ENCODE measurements at regions not wholly inside any gene's neighbourhood (a gene's known extent, or its start where the extent isn't known, plus 50 kb on each side); places are given as distances from the start of the nearest gene placed in this dataset.
"Not testable (repeated sequence)": the region's sequence is repeated elsewhere in the genome, so short reads cannot be mapped to it uniquely, and the experiment has no call there.

- DNase-seq (no peak), ATAC-seq (no peak)
- intact Hi-C loops (cut with micrococcal nuclease) = no loop called here
These were observed 359.2 kb downstream of the RRAGC start for GRCh38 chr1:38500352-38500751.

- ATAC-seq = no peak
- no peak for DNase-seq
- intact Hi-C loops (cut with micrococcal nuclease) = no loop called here
These were observed 360.9 kb downstream of the RRAGC start for GRCh38 chr1:38498686-38499085.

GRCh38 chr1:38497921-38498656, 361.5 kb downstream of the RRAGC start:
- ATAC-seq (no peak), DNase-seq (no peak)
- intact Hi-C loops (cut with micrococcal nuclease) = no loop called here

- DNase-seq; intact Hi-C loops (cut with micrococcal nuclease); ATAC-seq: not testable (repeated sequence)
These were observed 366.3 kb downstream of the RRAGC start for GRCh38 chr1:38493306-38493705.

GRCh38 chr1:38489844-38490270, 369.7 kb downstream of the RRAGC start:
- ATAC-seq (no peak), DNase-seq (no peak)
- intact Hi-C loops (cut with micrococcal nuclease) = no loop called here

- ATAC-seq (no peak), DNase-seq (no peak)
- intact Hi-C loops (cut with micrococcal nuclease) = no loop called here
These were observed 371.2 kb downstream of the RRAGC start for GRCh38 chr1:38488162-38488898.

- intact Hi-C loops (cut with micrococcal nuclease) = no loop called here
- ATAC-seq (no peak), DNase-seq (no peak)
These were observed 372.2 kb downstream of the RRAGC start for GRCh38 chr1:38487396-38487795.

- intact Hi-C loops (cut with micrococcal nuclease) = no loop called here
- ATAC-seq (no peak), DNase-seq (no peak)
These were observed 373.5 kb downstream of the RRAGC start for GRCh38 chr1:38486085-38486484.

- intact Hi-C loops (cut with micrococcal nuclease) = no loop called here
- no peak for DNase-seq
- ATAC-seq = no peak
These were observed 377.4 kb downstream of the RRAGC start for GRCh38 chr1:38481871-38482826.

GRCh38 chr1:38479662-38480061, 379.9 kb downstream of the RRAGC start:
- DNase-seq; intact Hi-C loops (cut with micrococcal nuclease); ATAC-seq: not testable (repeated sequence)

- DNase-seq = no peak
These were observed 381.8 kb downstream of the RRAGC start for GRCh38 chr1:38477811-38478210.

GRCh38 chr1:38476850-38477178, 382.8 kb downstream of the RRAGC start:
- DNase-seq (no peak), ATAC-seq (no peak)
- intact Hi-C loops (cut with micrococcal nuclease) = no loop called here

More at GRCh38 chr1:38477811-38478210, 381.8 kb downstream of the RRAGC start:
- ATAC-seq = no peak
- intact Hi-C loops (cut with micrococcal nuclease) = no loop called here

- intact Hi-C loops (cut with micrococcal nuclease) = no loop called here
- no peak for ATAC-seq
- no peak for DNase-seq
These were observed 383.3 kb downstream of the RRAGC start for GRCh38 chr1:38476111-38476849.

- ATAC-seq = no peak
- intact Hi-C loops (cut with micrococcal nuclease) = no loop called here
These were observed 384.0 kb downstream of the RRAGC start for GRCh38 chr1:38475624-38476005.

GRCh38 chr1:38474738-38475623, 384.6 kb downstream of the RRAGC start:
- intact Hi-C loops (cut with micrococcal nuclease) = no loop called here
- ATAC-seq = no peak
- no peak for DNase-seq

More at GRCh38 chr1:38475624-38476005, 384.0 kb downstream of the RRAGC start:
- no peak for DNase-seq

GRCh38 chr1:38466487-38466886, 393.1 kb downstream of the RRAGC start:
- intact Hi-C loops (cut with micrococcal nuclease) = no loop called here
- DNase-seq = no peak
- ATAC-seq = no peak

- DNase-seq (no peak), ATAC-seq (no peak)
- intact Hi-C loops (cut with micrococcal nuclease) = no loop called here
These were observed 394.1 kb downstream of the RRAGC start for GRCh38 chr1:38465460-38465859.

- intact Hi-C loops (cut with micrococcal nuclease) = no loop called here
- DNase-seq (no peak), ATAC-seq (no peak)
These were observed 395.4 kb downstream of the RRAGC start for GRCh38 chr1:38464071-38464661.

Measured in left ventricle myocardium superior (tissue), 1 donor.